ACHN (cell line): ENCODE measurements at regions not wholly inside any gene's neighbourhood (a gene's known extent, or its start where the extent isn't known, plus 50 kb on each side); places are given as distances from the start of the nearest gene placed in this dataset.
A peak's percentile ranks its signal among the peaks of the same experiment; 100 is the strongest.

ENCODE experiments used
- DNase-seq: peaks from one replicate; pipeline ENCODE4 v3.0.0-alpha.2; 2015
- in situ Hi-C: cut with HindIII; loops from 2 replicates; pipeline ENCODE4 v1.10.0; 2017; ENCODE audit warnings: low sequenced_read_pairs, low pct_ligation_motif_present, low pct_unique_long_range_greater_than_20kb

DNA sequence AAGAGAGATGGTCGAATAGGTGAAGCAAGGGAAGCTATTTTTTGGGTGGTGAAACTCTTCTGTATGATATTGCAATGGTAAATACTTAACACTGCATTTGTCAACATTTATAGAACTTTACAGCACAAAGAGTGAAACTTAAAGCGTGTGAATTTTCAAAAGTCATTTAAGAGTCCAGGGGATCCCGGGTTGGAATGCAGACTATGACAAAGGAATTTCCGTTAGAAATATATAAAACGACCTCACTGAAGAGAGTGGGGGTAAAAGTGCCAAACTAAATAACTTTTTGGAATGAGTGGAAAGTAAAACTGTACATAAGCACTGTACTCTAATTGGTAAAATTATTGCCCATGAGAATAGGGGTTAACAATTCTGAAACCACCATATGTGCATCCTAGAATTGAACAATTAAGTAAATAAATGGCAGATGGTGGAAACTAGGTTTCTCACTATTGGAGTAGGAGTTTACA is 191.0 kb upstream of the FN1 start:
- no peak for DNase-seq
- in situ Hi-C loops, result no loop called here

DNA sequence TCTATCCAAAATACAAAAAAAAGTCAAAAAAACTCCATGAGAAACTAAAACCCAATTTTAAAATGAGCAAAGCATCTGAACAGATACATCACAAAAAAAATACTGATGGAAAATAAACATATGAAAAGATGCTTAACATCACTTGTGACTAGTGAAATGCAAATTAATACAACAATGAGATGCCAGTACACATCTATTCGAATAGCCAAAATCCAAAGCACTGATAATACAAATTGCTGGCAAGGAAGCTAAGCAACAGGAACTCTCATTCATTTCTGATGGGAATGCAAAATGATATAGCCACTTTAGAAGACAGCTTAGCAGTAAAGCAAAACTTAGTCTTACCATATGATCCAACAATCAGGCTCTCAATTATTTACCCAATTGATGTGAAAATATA is 190.2 kb upstream of the FN1 start:
- in situ Hi-C loops, result no loop called here
- DNase-seq, result no peak

DNA sequence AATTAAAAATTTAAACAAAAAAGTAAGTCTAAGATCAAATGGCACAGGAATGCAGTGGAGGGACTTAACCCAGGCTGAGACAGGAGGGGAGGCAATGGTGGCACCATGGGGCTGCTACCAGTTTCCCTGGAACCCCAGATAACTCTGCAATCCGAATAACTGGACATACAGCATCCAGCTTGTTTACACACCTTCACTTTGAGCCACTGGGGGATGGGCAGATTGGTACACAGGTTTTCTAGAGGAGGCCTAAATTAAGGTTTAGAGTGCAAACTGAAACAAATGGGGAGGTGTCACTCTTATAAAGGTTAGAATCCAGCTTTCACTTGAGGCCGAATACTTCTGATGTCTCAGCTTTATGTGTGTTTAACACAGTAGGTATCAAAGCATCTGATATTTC is 189.3 kb upstream of the FN1 start:
- DNase-seq, result no peak
- in situ Hi-C loops, result no loop called here

DNA sequence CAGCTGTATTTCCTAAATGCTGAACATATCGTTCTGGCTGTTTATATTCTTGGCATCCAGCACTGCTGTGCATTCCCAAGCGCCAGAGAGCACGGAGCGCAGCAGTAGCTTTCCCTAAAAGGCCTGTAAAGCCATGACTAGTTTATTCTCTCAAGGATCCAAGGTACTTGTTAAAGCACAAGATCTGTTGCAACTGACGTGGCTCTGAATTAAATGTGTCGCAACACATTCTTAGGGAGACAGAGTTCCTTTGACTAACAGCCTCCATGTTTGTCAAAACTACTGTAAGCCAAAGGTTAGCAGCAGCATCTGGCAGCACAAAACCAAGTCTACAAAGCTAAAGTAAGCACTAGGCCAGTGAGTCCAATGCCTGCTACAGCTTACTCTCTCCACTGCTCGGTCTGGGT is 188.6 kb upstream of the FN1 start:
- in situ Hi-C loops, result no loop called here

DNA sequence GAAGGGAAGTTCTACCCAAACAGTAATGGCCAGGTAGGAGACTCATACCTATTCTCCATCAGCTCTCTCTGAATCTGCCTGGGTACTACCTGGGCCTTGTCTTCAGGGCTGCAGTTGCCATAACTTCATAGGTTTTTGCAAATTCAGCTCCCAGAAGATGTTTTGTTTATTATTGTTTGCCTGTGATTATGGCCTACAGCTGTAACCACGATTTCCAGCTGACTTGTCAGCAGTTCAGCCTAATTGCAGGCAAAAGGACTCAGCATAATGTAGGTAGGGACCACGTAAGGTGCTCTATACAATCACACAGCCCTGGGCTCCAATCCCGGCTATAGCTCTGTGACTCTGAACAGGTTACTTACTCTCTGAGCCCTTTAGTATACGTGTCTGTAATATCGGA is 187.0 kb upstream of the FN1 start:
- no peak for DNase-seq
- in situ Hi-C loops, result no loop called here

More for the DNA sequence above, 188.6 kb upstream of the FN1 start:
- no peak for DNase-seq

DNA sequence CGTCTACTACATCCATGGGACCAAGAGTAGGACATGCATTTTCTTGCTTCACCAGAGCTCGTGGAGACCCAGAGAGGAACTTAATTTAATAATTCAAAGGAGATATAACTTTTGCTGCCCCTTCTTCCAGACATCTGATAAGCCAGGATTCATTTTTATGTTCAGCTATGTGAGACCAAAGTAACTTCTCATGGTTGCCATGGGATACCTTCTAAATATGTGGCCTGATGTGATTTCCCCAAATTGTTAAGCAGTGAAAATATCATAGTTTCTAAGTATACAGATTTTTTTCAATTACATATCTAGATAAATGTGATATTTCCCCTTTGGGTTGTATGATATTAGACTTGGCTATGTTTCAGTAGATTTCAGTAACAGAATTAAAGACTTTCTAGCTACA is 185.5 kb upstream of the FN1 start:
- no peak for DNase-seq
- in situ Hi-C loops, result no loop called here

DNA sequence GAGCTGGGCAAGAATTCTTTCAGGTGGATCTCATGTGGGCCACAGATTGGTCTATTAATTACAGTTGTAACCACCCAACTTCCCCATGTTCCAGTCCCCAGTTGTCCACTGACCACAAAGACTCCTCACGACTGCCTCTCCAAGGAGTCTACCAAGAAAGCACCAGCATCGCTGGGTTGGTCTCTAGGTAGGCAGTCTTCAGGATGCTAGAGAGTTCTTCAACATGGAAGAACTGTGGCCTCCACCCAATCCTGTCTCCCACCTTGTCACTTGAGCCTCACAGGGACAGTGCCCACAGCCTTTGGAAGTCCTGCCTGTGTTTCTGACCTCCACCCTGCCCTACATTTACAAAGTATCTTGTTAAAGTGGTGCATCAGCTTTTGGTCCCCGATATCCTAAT is 184.7 kb upstream of the FN1 start:
- in situ Hi-C loops, result no loop called here
- DNase-seq, result no peak

DNA sequence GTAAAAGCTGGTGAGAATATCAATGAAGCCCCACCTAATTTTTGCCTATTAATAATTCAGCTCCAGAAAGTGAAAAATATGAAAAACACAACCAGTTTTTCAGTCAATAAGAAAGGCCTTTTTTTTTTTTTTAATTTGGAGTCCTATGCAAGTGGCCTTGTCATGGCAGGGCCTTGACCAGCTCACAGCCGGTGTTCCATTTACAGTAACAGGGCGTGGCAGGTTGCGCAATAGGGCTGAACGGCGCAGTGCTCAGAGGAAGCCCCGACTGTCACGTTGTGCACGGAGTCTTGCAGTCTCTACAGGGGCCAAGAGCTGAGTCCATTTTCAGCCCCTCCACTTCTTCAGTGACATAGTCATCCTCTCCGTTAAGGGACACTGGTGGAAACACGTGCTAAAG is 184.1 kb upstream of the FN1 start:
- no peak for DNase-seq

DNA sequence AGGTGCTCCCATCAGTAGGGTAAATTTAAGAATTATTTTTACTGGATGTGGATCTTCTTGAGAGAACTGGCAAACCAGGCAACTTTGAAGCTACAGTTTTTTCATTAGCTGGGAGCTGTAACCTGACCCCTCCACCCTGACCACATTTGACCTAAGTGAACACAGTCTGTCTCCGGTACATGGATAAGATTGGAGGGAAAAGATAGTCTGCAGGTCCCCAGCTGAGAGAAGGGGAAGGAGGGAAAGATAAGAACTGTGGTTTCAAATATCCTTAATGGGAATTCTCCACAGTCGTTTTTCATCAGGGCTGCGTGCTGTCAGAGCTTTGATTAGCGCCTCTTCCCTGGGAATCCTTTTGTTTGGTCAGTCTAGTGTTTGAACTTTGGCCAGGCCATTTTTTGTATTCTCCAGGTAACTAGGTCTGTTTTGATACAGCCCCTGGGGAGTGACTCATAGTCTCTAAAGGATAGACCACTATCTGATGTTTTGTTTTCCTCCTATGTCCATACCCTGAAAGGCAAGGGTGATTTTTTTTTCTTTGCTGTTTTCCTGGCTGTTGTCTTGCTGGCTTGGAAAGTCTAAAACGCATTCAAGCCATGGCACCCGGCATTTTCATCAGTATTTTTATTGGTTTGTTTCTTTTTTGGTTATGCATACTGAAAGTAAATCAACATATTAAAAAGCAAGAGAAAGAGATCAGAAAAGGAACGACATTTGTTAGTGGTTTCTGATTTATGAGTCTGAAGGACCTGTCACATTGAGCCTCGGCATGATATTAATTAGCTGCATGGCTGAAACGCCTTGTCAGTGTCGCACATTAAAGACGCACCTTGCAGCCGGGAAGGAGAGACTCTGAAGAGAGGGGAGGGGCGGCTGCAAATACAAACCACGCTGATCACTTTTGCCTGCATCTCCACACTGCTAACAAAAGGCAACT is 183.4 kb upstream of the FN1 start:
- DNase-seq, result no peak
- in situ Hi-C loops, result no loop called here

More for the DNA sequence above, 184.1 kb upstream of the FN1 start:
- in situ Hi-C loops, result no loop called here

DNA sequence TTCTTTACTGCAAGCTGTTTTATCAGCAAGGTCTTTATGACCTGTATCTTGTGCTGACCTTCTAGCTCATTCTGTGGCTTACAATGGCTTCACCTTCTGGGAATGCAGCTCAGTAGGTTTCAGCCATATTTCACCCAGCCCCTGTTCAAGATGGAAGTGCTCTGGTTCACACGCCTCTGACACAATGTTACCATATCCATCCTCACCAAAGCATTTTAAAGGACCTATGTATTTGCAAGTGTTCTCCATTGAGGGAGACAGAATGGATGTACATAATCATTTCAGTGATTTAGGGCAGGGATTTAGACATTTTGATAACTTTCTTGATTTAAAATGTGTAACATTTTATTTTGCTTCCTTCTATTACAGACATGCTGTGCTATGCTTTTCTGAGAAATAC is 182.3 kb upstream of the FN1 start:
- in situ Hi-C loops, result no loop called here
- no peak for DNase-seq

DNA sequence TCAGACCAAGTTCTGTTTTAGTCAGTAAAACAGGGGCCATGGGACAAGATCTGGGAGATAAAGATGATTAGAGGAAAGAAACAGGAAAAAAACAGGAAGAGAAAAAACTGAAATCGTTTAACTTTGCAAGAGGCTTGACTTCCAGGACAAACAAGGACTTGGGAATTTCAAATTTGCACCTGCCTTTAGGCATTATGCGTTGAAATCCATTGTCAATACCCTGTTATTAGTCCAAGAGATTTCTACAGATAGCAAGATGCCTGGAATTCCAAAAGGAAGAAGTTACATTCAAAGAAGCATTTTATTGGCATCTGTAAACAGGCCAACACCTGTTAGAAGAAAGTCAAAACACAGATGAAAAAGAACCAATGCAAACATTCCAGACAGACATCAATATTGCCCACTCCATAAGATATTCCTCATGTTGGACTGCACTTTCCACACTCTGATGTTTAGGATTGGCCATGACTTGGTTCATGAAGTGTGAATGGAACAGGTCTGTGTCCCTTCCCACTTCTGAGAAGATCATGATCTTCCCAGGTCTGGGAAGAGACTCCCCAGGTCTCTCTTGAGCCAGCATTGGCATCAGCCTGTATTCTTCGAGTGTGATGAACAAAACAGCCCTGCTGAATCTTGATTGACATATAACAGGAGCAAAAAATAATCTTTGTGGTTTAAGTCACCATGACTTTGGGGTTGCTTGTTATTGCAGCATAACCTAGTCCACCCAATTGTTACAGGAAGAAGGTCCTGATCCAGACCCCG is 181.4 kb upstream of the FN1 start:
- no peak for DNase-seq
- in situ Hi-C loops, result no loop called here

DNA sequence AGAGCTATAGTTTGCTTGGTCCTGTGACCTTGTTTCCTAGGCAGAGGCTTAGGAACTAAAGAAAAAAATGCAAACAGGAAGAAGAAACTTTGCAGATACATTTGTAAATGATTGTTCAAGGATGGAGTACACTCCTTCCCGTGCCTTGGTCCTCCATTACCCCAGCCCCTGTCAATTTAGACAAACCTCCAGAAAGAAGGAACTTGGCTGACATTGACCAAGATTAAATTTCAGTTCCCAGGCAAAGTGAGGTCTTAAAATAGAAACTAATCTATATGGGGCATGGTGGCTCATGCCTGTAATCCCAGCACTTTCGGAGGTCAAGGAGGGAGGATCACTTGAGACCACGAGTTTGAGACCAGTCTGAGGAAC is 179.9 kb upstream of the FN1 start:
- no peak for DNase-seq
- in situ Hi-C loops, result no loop called here

DNA sequence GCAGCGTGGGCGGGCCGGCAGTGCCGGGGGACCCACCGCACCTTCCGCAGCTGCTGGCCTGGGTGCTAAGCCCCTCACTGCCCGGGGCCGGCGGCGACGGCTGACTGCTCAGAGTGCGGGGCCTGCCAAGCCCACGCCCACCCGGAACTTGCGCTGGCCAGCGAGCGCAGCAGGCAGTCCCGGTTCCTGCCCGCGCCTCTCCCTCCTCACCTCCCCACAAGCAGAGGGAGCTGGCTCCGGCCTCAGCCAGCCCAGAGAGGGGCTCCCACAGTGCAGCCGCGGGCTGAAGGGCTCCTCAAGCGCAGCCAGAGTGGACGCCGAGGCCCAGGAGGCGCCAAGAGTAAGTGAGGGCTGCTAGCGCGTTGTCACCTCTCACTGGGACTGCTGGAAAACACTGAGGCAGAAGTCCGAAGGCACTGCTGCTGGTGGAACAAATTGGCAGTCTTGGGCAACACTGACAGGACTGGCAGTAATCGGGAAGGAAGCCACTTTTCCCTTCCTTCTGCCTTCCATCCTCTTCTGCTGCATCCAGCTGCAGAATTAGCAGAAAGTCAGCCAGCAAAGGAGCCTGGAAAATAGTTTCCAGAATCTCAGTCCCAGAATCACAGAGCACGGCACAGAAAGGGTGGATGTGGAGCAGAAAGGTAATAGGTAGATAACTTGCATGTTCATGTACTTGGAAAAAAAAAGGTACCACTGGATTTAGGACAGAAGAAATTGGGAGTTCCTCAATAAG is 179.4 kb upstream of the FN1 start:
- DNase-seq, result no peak
- in situ Hi-C loops, result no loop called here

DNA sequence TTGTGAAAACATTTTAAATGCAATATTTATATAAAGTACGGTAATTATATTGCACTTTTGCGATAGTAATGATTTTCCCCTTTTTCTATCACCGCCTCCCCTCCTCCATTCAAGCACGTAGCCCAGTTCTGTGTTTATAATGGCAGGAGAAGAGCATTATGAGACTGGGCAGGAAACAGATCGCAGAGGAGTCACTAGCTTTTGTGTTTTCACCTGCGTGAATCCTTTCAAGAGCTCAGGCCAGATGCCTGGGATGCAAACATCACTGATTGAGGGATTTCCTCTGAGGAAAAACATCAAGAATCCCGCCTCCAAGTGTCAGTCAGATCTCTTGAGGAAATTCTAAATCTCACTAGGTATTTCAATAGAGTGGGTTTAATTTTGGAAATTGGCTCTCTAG is 178.4 kb upstream of the FN1 start:
- in situ Hi-C loops, result no loop called here
- DNase-seq, result no peak

DNA sequence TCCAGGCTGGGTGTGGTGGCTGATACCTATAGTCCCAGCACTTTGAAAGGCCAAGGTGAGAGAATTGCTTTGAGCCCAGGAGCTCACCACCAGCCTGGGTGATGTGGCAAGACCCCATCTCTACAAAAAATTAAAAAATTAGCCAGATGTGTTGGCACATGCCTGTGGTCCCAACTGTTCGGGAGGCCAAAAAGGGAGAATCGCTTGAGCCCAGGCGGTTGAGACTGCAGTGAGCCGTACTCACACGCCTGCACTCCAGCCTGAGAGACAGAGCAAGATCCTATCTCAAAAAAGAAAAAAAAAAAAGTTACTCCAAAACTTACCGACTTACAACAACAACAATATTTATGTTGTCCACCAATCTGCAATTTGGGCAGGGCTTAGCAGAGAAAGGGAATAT is 178.0 kb upstream of the FN1 start:
- in situ Hi-C loops, result no loop called here
- no peak for DNase-seq

DNA sequence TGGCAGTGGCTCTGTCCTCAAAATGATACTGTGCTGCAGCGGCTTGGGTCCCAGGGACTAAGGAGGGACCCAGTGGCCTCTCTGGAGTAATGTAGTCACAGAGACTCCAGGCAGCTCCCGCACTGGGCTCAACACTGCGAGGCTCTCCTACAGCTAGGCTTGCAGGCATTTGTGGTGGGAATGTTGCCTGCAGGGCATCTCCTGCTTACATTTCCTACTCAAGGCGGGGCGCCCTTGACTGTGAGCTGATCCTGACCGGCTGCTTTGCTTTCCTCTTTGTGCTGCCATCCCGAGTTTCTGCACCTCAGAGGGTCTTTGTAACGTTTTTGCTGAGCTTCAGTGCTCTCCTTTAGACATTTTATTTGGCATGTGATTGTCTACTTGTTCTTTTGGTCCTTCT is 177.4 kb upstream of the FN1 start:
- in situ Hi-C loops, result no loop called here
- DNase-seq, result no peak

DNA sequence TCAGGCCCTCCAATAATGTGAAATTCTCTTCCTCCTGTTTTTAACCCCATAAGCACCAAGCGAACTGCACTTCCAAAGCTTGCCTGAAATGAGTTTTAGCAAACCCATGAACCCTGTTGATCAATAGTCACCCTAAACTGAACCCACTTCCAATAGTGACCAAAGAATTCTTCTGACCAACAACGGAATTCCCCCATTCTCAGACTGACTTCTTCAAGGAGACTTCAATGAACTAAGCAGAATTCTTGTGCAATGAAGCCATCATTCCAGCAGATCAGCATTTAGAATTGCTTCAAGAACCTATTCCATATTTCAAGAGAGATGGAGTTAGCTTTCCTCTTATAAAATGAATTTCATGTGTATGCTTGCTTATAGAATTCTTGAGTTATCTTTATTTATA is 176.9 kb upstream of the FN1 start:
- peak; percentile 44 for DNase-seq
- in situ Hi-C loops, result no loop called here

DNA sequence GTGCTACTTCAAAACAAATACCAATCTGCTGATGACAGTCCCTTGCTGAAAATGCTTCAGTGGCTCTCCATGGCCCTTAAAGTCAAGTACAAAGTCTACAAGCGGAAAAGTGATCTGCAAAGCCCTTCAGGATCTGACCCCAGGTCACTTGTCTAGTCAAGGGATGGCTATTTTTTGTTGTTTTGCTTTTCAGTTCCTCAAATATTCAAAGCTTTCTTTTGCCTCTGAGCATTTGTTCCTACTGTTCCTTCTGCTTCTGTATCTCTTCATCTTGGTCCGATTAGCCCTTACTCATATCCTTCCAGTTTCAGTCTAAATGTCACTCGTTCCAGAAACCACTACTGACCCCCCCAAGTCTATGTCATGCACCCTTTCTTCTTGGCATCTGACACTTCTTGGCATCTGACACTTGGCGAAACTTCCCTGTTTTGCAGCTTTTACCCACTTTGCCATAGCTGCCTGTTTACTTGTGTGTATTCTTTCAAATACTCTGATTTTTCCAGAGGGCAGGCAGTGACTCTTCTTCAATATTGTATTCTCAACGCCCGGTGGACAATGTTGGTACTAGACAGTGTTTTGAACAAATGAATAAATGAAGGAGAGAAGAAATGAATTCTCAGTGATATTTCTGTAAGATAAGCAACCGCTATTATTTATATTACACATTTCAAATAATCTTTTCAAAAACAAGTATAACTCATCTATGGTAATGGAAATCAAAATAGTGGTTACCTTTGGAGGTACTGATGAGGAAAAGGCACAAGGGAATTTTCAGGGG is 175.9 kb upstream of the FN1 start:
- in situ Hi-C loops, result no loop called here
- DNase-seq, result no peak
